ENCODE measurements at regions not wholly inside any gene's neighbourhood (a gene's known extent, or its start where the extent isn't known, plus 50 kb on each side); places are given as distances from the start of the nearest gene placed in this dataset.

- H3K9me2 ChIP-seq (replicated peaks; ENCODE audit: control insufficient read depth, low read length): no peaks in the 10 kb centered on the region
- no peaks in the 10 kb centered on the region for H3F3A ChIP-seq (ENCODE audit: control insufficient read depth, insufficient read depth)
- H3K27me3 ChIP-seq (ENCODE audit: control insufficient read depth, low read length): peaks cover 6% of the 10 kb centered on the region; the same call in 1 of the 2 replicates
- H3K79me2 ChIP-seq (ENCODE audit: control insufficient read depth, low read length): no peaks in the 10 kb centered on the region
- no peak overlapping the region for H3K4me3 ChIP-seq (ENCODE audit: low read length)
- H3K4me2 ChIP-seq (ENCODE audit: low read length): no peak overlapping the region
- no peaks in the 10 kb centered on the region for H3K4me1 ChIP-seq (ENCODE audit: control insufficient read depth, low read length)
- H3K9me3 ChIP-seq (ENCODE audit: control insufficient read depth, insufficient read depth, low read length): no peaks in the 10 kb centered on the region; the same call in 1 of the 2 replicates
- H4K20me1 ChIP-seq (ENCODE audit: control insufficient read depth, insufficient read depth, low read depth, low read length): no peaks in the 10 kb centered on the region
- TF ChIP-seq CTCF (IDR thresholded peaks at IDR 0.05; ENCODE audit: low read depth, low read length, poor library complexity, severe bottlenecking) (no peak), EZH2phosphoT487 (IDR thresholded peaks at IDR 0.05; ENCODE audit: borderline replicate concordance, low read length) (no peak)
- H3K27ac ChIP-seq (ENCODE audit: low read depth, low read length): no peak overlapping the region
- no peaks in the 10 kb centered on the region for H3K36me3 ChIP-seq (ENCODE audit: control insufficient read depth, low read length)
Observed at GRCh38 chr2:220452561-220452960, 825.1 kb downstream of the SLC4A3 start.

- Histone ChIP-seq H4K20me1 (ENCODE audit: control insufficient read depth, insufficient read depth, low read depth, low read length) (no peaks in the 10 kb centered on the region), H3K27me3 (ENCODE audit: control insufficient read depth, low read length) (peaks cover 6% of the 10 kb centered on the region; the same call in 1 of the 2 replicates), H3K27ac (ENCODE audit: low read depth, low read length) (no peak overlapping the region), H3K4me2 (ENCODE audit: low read length) (no peak overlapping the region), H3K4me1 (ENCODE audit: control insufficient read depth, low read length) (no peaks in the 10 kb centered on the region), H3K79me2 (ENCODE audit: control insufficient read depth, low read length) (no peaks in the 10 kb centered on the region), H3K9me2 (replicated peaks; ENCODE audit: control insufficient read depth, low read length) (no peaks in the 10 kb centered on the region), H3K36me3 (ENCODE audit: control insufficient read depth, low read length) (no peaks in the 10 kb centered on the region), H3K4me3 (ENCODE audit: low read length) (no peak overlapping the region), H3K9me3 (ENCODE audit: control insufficient read depth, insufficient read depth, low read length) (no peaks in the 10 kb centered on the region; the same call in 1 of the 2 replicates), H3F3A (ENCODE audit: control insufficient read depth, insufficient read depth) (no peaks in the 10 kb centered on the region)
- no peak for TF ChIP-seq EZH2phosphoT487 (IDR thresholded peaks at IDR 0.05; ENCODE audit: borderline replicate concordance, low read length)
- TF ChIP-seq CTCF (IDR thresholded peaks at IDR 0.05; ENCODE audit: low read depth, low read length, poor library complexity, severe bottlenecking): no peak
Observed at GRCh38 chr2:220455351-220455990, 828.0 kb downstream of the SLC4A3 start.

- Histone ChIP-seq H3K4me3 (ENCODE audit: low read length) (no peak overlapping the region), H3K79me2 (ENCODE audit: control insufficient read depth, low read length) (no peaks in the 10 kb centered on the region), H3F3A (ENCODE audit: control insufficient read depth, insufficient read depth) (no peaks in the 10 kb centered on the region), H3K9me3 (ENCODE audit: control insufficient read depth, insufficient read depth, low read length) (no peaks in the 10 kb centered on the region; the same call in 1 of the 2 replicates), H3K27ac (ENCODE audit: low read depth, low read length) (no peak overlapping the region), H4K20me1 (ENCODE audit: control insufficient read depth, insufficient read depth, low read depth, low read length) (no peaks in the 10 kb centered on the region), H3K27me3 (ENCODE audit: control insufficient read depth, low read length) (peaks cover 6% of the 10 kb centered on the region; the same call in 1 of the 2 replicates), H3K36me3 (ENCODE audit: control insufficient read depth, low read length) (no peaks in the 10 kb centered on the region), H3K9me2 (replicated peaks; ENCODE audit: control insufficient read depth, low read length) (no peaks in the 10 kb centered on the region), H3K4me1 (ENCODE audit: control insufficient read depth, low read length) (no peaks in the 10 kb centered on the region), H3K4me2 (ENCODE audit: low read length) (no peak overlapping the region)
- TF ChIP-seq CTCF (IDR thresholded peaks at IDR 0.05; ENCODE audit: low read depth, low read length, poor library complexity, severe bottlenecking): no peak
- no peak for TF ChIP-seq EZH2phosphoT487 (IDR thresholded peaks at IDR 0.05; ENCODE audit: borderline replicate concordance, low read length)
Observed at GRCh38 chr2:220458051-220458450, 830.6 kb downstream of the SLC4A3 start.
